MCF 10A (cell line): ENCODE measurements at regions not wholly inside any gene's neighbourhood (a gene's known extent, or its start where the extent isn't known, plus 50 kb on each side); places are given as distances from the start of the nearest gene placed in this dataset.
A peak's percentile ranks its signal among the peaks of the same experiment; 100 is the strongest.

Source experiments
- BruUV-seq: library from RNA; stranded (reverse); fragments of 400-500 nt; replicated peaks from 2 replicates; lab custom pipeline; 2021; lab: Mats Ljungman, UMichigan
- CTCF ChIA-PET: fragments of 300-600 bp; sonication (Branson Sonifier 250); formaldehyde crosslinking; extraction: SDS; loops from one replicate; lab custom pipeline; 2021; ENCODE audit warnings: antibody characterized with exemption, inconsistent platforms; lab: Yijun Ruan, JAX
- POLR2A ChIA-PET: fragments of 300-600, 350-650 bp; sonication (Branson Sonifier 250); formaldehyde crosslinking; extraction: SDS; loops from one replicate; lab custom pipeline; 2020; ENCODE audit warnings: antibody characterized with exemption, inconsistent platforms; lab: Yijun Ruan, JAX
- DNase-seq: peaks from one replicate; pipeline ENCODE4 v3.0.0-alpha.2; 2018; ENCODE audit not compliant: unreplicated experiment
- H3K27ac Mint-ChIP-seq: one replicate; pipeline ENCODE4 v1.8.0; 2022; ENCODE audit warnings: mild to moderate bottlenecking, low read depth, mixed read lengths; ENCODE audit not compliant: unreplicated experiment
- H3K27me3 Mint-ChIP-seq: one replicate; pipeline ENCODE4 v1.8.0; 2022; ENCODE audit warnings: mixed read lengths; ENCODE audit not compliant: insufficient read depth, unreplicated experiment
- H3K36me3 Mint-ChIP-seq: one replicate; pipeline ENCODE4 v1.8.0; 2022; ENCODE audit warnings: mild to moderate bottlenecking, moderate library complexity, mixed read lengths; ENCODE audit not compliant: insufficient read depth, unreplicated experiment
- H3K4me1 Mint-ChIP-seq: one replicate; pipeline ENCODE4 v1.8.0; 2022; ENCODE audit warnings: mixed read lengths; ENCODE audit not compliant: insufficient read depth, unreplicated experiment
- H3K4me3 Mint-ChIP-seq: one replicate; pipeline ENCODE4 v1.8.0; 2022; ENCODE audit warnings: mild to moderate bottlenecking, moderate library complexity, mixed read lengths; ENCODE audit not compliant: unreplicated experiment
- H3K9me3 Mint-ChIP-seq: one replicate; pipeline ENCODE4 v1.8.0; 2022; ENCODE audit warnings: mixed read lengths; ENCODE audit not compliant: unreplicated experiment
- intact Hi-C: fragments of 100-400 bp; cut with micrococcal nuclease; formaldehyde crosslinking; loops from 2 replicates; pipeline ENCODE4 v1.14.1; 2022
- TF ChIP-seq, protein P1 (sequence below): fragments of 200-600 bp; IDR thresholded peaks from one replicate; pipeline ENCODE4 v1.8.0; 2022; ENCODE audit warnings: antibody characterized with exemption, mild to moderate bottlenecking; ENCODE audit not compliant: unreplicated experiment

DNA sequence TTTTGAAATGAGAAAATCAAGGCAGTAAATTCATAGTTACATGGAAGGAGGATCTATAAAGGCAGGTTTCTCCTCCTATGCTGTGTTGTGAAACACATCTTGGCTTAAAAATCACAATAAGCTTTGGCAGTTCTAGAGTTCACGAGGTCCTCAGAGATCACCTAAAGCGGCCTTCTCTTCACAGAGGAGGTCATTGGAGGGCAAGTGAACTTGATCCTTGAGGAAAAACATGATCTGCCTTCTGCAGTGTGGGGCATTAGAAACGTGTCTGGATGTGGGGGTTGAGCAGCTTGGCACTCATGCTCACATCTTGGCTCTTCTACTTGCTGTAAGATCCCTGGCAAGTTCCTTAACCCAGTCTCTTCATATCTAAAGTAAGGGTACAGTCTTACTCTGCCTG lies 96.1 kb upstream of the BMPER start:
- no peak overlapping the region for H3K27ac Mint-ChIP-seq
- TF ChIP-seq, protein P1, sequence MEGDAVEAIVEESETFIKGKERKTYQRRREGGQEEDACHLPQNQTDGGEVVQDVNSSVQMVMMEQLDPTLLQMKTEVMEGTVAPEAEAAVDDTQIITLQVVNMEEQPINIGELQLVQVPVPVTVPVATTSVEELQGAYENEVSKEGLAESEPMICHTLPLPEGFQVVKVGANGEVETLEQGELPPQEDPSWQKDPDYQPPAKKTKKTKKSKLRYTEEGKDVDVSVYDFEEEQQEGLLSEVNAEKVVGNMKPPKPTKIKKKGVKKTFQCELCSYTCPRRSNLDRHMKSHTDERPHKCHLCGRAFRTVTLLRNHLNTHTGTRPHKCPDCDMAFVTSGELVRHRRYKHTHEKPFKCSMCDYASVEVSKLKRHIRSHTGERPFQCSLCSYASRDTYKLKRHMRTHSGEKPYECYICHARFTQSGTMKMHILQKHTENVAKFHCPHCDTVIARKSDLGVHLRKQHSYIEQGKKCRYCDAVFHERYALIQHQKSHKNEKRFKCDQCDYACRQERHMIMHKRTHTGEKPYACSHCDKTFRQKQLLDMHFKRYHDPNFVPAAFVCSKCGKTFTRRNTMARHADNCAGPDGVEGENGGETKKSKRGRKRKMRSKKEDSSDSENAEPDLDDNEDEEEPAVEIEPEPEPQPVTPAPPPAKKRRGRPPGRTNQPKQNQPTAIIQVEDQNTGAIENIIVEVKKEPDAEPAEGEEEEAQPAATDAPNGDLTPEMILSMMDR = no peak
- no peaks in the 10 kb centered on the region for H3K9me3 Mint-ChIP-seq
- no TSS peak for BruUV-seq
- no peaks in the 10 kb centered on the region for H3K27me3 Mint-ChIP-seq
- POLR2A ChIA-PET = interaction anchor here (0.6 kb wide), 1 partner anchor 15 kb away, joined by 3 read pairs; no protein-coding TSS in a partner anchor
- peaks cover 16% of the 10 kb centered on the region for H3K4me1 Mint-ChIP-seq
- peak; percentile 4 for DNase-seq
- intact Hi-C loops = no loop called here
- no peak overlapping the region for H3K4me3 Mint-ChIP-seq
- no peaks in the 10 kb centered on the region for H3K36me3 Mint-ChIP-seq
- CTCF ChIA-PET = interaction anchor here (2.3 to 3.7 kb wide), 2 partner anchors 41 to 86 kb away, joined by 8 to 28 read pairs; no protein-coding TSS in a partner anchor

- BruUV-seq = no TSS peak
- H3K4me1 Mint-ChIP-seq = peaks cover 16% of the 10 kb centered on the region
- no peak overlapping the region for H3K27ac Mint-ChIP-seq
- no peaks in the 10 kb centered on the region for H3K27me3 Mint-ChIP-seq
- TF ChIP-seq, protein P1 = no peak
- H3K9me3 Mint-ChIP-seq = no peaks in the 10 kb centered on the region
- ChIA-PET CTCF (no interaction called here), POLR2A (no interaction called here)
- no peak for DNase-seq
- H3K4me3 Mint-ChIP-seq = no peak overlapping the region
- intact Hi-C loops = no loop called here
- no peaks in the 10 kb centered on the region for H3K36me3 Mint-ChIP-seq
Observed at GRCh38 chr7:33810356-33810755, 95.0 kb upstream of the BMPER start.

GRCh38 chr7:33813331-33813730 lies 92.0 kb upstream of the BMPER start:
- POLR2A ChIA-PET = no interaction called here
- CTCF ChIA-PET = interaction anchor here (0.7 kb wide), 1 partner anchor 53 kb away, joined by 3 read pairs; no protein-coding TSS in a partner anchor
- Mint-ChIP-seq H3K36me3 (no peaks in the 10 kb centered on the region), H3K27ac (no peak overlapping the region), H3K4me1 (peaks cover under 1% of the 10 kb centered on the region), H3K27me3 (no peaks in the 10 kb centered on the region), H3K9me3 (no peaks in the 10 kb centered on the region), H3K4me3 (no peak overlapping the region)
- no peak for DNase-seq
- TF ChIP-seq, protein P1 = no peak
- no TSS peak for BruUV-seq
- intact Hi-C loops = no loop called here

DNA sequence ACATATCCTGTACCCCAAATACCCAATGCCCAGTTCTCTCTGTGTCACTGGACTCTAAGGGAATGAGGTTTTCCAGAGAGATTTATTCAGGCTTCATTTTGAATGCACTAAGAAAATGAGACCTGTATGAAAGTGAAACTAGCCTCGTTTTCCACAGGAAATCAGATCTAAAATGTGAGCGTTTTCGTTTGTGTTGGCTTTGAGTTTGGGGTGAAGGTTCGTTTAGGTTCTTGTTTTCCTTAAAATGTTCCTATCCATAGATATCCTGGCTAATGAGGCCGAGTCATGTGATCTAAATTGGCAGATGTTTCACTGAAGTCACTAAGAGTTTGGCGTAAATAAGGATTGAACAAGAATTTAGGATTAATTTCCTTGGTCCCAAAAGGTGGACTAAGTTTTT lies 90.9 kb upstream of the BMPER start:
- Mint-ChIP-seq H3K27me3 (no peaks in the 10 kb centered on the region), H3K36me3 (no peaks in the 10 kb centered on the region), H3K9me3 (no peaks in the 10 kb centered on the region), H3K4me3 (no peak overlapping the region), H3K4me1 (no peaks in the 10 kb centered on the region), H3K27ac (no peak overlapping the region)
- TF ChIP-seq, protein P1 = no peak
- no peak for DNase-seq
- intact Hi-C loops = no loop called here
- ChIA-PET POLR2A (no interaction called here), CTCF (interaction anchor here (1.0 kb wide), 1 partner anchor 118 kb away, joined by 3 read pairs; no protein-coding TSS in a partner anchor)
- BruUV-seq = no TSS peak
